ENCODE measurements at regions not wholly inside any gene's neighbourhood (a gene's known extent, or its start where the extent isn't known, plus 50 kb on each side); places are given as distances from the start of the nearest gene placed in this dataset.

- Histone ChIP-seq H3K79me2 (ENCODE audit: low read length) (no peaks in the 10 kb centered on the region), H3K4me1 (ENCODE audit: low read length) (no peaks in the 10 kb centered on the region), H3K9me3 (ENCODE audit: low read length) (no peaks in the 10 kb centered on the region), H3K27ac (ENCODE audit: low read length) (no peak overlapping the region), H3K4me3 (ENCODE audit: low read length) (no peak overlapping the region), H3K9me2 (replicated peaks; ENCODE audit: insufficient read depth, low read length) (no peaks in the 10 kb centered on the region), H3K36me3 (ENCODE audit: insufficient read depth, low read length) (no peaks in the 10 kb centered on the region), H3K9ac (ENCODE audit: low read length) (no peak overlapping the region), H4K20me1 (ENCODE audit: insufficient read depth, low read depth, low read length) (no peaks in the 10 kb centered on the region), H3K4me2 (ENCODE audit: low read depth, low read length, poor library complexity, severe bottlenecking) (no peak overlapping the region), H2AFZ (ENCODE audit: low read length) (no peak overlapping the region), H3K27me3 (ENCODE audit: low read length) (no peaks in the 10 kb centered on the region)
- DNase-seq, result no peak
These were observed 106.3 kb upstream of the PRPS1L1 start for GRCh38 chr7:18133921-18134320.

GRCh38 chr7:18140943-18141342 lies 113.3 kb upstream of the PRPS1L1 start:
- H3K27me3 ChIP-seq (ENCODE audit: low read length), result no peaks in the 10 kb centered on the region
- H3K4me3 ChIP-seq (ENCODE audit: low read length), result no peak overlapping the region
- H3K4me1 ChIP-seq (ENCODE audit: low read length), result no peaks in the 10 kb centered on the region
- H3K27ac ChIP-seq (ENCODE audit: low read length), result no peak overlapping the region
- H3K79me2 ChIP-seq (ENCODE audit: low read length), result no peaks in the 10 kb centered on the region
- H4K20me1 ChIP-seq (ENCODE audit: insufficient read depth, low read depth, low read length), result no peaks in the 10 kb centered on the region; the same call in 1 of the 2 replicates
- no peak overlapping the region for H3K9ac ChIP-seq (ENCODE audit: low read length)
- H2AFZ ChIP-seq (ENCODE audit: low read length), result no peak overlapping the region
- no peak for DNase-seq
- H3K9me2 ChIP-seq (replicated peaks; ENCODE audit: insufficient read depth, low read length), result no peaks in the 10 kb centered on the region
- no peak overlapping the region for H3K4me2 ChIP-seq (ENCODE audit: low read depth, low read length, poor library complexity, severe bottlenecking)
- H3K9me3 ChIP-seq (ENCODE audit: low read length), result no peaks in the 10 kb centered on the region
- H3K36me3 ChIP-seq (ENCODE audit: insufficient read depth, low read length), result no peaks in the 10 kb centered on the region

DNA sequence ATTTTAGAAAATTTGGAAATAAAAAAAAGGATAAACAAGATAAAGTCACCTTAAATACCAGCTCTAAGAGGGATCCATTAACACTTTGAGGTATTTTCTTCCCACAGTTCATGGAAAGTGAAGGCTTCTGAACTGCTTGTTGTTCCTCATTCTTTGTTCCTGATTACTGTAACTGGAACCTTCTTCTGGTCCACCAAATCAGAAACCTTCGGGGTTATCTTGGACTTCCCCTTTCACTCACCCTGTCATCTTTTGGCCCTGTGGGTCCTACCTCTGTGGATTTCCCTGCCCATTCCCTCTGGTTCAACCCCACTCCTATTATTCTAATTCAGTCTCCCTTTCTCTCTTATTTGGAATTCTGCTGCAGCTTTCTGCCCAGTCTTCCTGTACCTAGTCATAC lies 116.5 kb upstream of the PRPS1L1 start:
- DNase-seq, result no peak

DNA sequence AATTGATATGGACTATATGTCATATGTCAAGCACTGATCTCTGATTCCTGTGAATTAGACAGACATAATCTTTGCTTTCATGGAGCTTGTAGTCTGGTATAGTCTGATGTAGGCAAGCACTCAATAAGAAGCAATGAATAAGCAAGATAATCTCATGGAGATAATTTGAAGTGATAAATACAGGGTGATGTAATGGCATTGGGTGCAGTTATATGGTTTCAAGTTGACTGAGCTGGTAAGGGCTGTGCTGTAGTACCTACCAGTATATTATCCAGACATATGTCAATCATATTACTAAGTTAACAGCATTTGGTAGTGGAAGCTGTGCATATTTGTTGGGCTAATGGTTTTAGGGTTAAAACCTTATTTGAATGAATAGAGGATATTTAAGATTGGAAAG lies 117.5 kb upstream of the PRPS1L1 start:
- H3K9me2 ChIP-seq (replicated peaks; ENCODE audit: insufficient read depth, low read length), result no peaks in the 10 kb centered on the region
- no peak for DNase-seq
- no peak overlapping the region for H3K4me3 ChIP-seq (ENCODE audit: low read length)
- H3K36me3 ChIP-seq (ENCODE audit: insufficient read depth, low read length), result no peaks in the 10 kb centered on the region
- no peak overlapping the region for H3K9ac ChIP-seq (ENCODE audit: low read length)
- H3K4me2 ChIP-seq (ENCODE audit: low read depth, low read length, poor library complexity, severe bottlenecking), result no peak overlapping the region
- no peaks in the 10 kb centered on the region for H3K9me3 ChIP-seq (ENCODE audit: low read length)
- H3K4me1 ChIP-seq (ENCODE audit: low read length), result no peaks in the 10 kb centered on the region
- H4K20me1 ChIP-seq (ENCODE audit: insufficient read depth, low read depth, low read length), result no peaks in the 10 kb centered on the region; the same call in 1 of the 2 replicates
- H2AFZ ChIP-seq (ENCODE audit: low read length), result no peak overlapping the region
- no peak overlapping the region for H3K27ac ChIP-seq (ENCODE audit: low read length)
- no peaks in the 10 kb centered on the region for H3K27me3 ChIP-seq (ENCODE audit: low read length)
- no peaks in the 10 kb centered on the region for H3K79me2 ChIP-seq (ENCODE audit: low read length)

More for the DNA sequence above, 116.5 kb upstream of the PRPS1L1 start:
- no peaks in the 10 kb centered on the region for H3K36me3 ChIP-seq (ENCODE audit: insufficient read depth, low read length)
- H3K27ac ChIP-seq (ENCODE audit: low read length), result no peak overlapping the region
- no peaks in the 10 kb centered on the region for H3K9me2 ChIP-seq (replicated peaks; ENCODE audit: insufficient read depth, low read length)
- H2AFZ ChIP-seq (ENCODE audit: low read length), result no peak overlapping the region
- H3K9me3 ChIP-seq (ENCODE audit: low read length), result no peaks in the 10 kb centered on the region
- no peak overlapping the region for H3K9ac ChIP-seq (ENCODE audit: low read length)
- no peaks in the 10 kb centered on the region; the same call in 1 of the 2 replicates for H4K20me1 ChIP-seq (ENCODE audit: insufficient read depth, low read depth, low read length)
- no peak overlapping the region for H3K4me2 ChIP-seq (ENCODE audit: low read depth, low read length, poor library complexity, severe bottlenecking)
- H3K4me3 ChIP-seq (ENCODE audit: low read length), result no peak overlapping the region
- no peaks in the 10 kb centered on the region for H3K27me3 ChIP-seq (ENCODE audit: low read length)
- no peaks in the 10 kb centered on the region for H3K4me1 ChIP-seq (ENCODE audit: low read length)
- no peaks in the 10 kb centered on the region for H3K79me2 ChIP-seq (ENCODE audit: low read length)

- H3K79me2 ChIP-seq (ENCODE audit: low read length), result no peaks in the 10 kb centered on the region
- no peaks in the 10 kb centered on the region for H3K9me3 ChIP-seq (ENCODE audit: low read length)
- H3K27me3 ChIP-seq (ENCODE audit: low read length), result no peaks in the 10 kb centered on the region
- H3K4me2 ChIP-seq (ENCODE audit: low read depth, low read length, poor library complexity, severe bottlenecking), result no peak overlapping the region
- DNase-seq, result peak; percentile 49
- no peak overlapping the region for H3K27ac ChIP-seq (ENCODE audit: low read length)
- no peak overlapping the region for H2AFZ ChIP-seq (ENCODE audit: low read length)
- H3K4me1 ChIP-seq (ENCODE audit: low read length), result no peaks in the 10 kb centered on the region
- no peaks in the 10 kb centered on the region for H3K36me3 ChIP-seq (ENCODE audit: insufficient read depth, low read length)
- no peaks in the 10 kb centered on the region for H3K9me2 ChIP-seq (replicated peaks; ENCODE audit: insufficient read depth, low read length)
- H4K20me1 ChIP-seq (ENCODE audit: insufficient read depth, low read depth, low read length), result no peaks in the 10 kb centered on the region
- H3K4me3 ChIP-seq (ENCODE audit: low read length), result no peak overlapping the region
- H3K9ac ChIP-seq (ENCODE audit: low read length), result no peak overlapping the region
These were observed 123.8 kb upstream of the PRPS1L1 start for GRCh38 chr7:18151422-18151821.

GRCh38 chr7:18153183-18153748 lies 125.6 kb upstream of the PRPS1L1 start:
- no peak overlapping the region for H2AFZ ChIP-seq (ENCODE audit: low read length)
- H3K79me2 ChIP-seq (ENCODE audit: low read length), result no peaks in the 10 kb centered on the region
- H3K9me2 ChIP-seq (replicated peaks; ENCODE audit: insufficient read depth, low read length), result no peaks in the 10 kb centered on the region
- H3K4me1 ChIP-seq (ENCODE audit: low read length), result no peaks in the 10 kb centered on the region
- no peak for DNase-seq
- no peak overlapping the region for H3K27ac ChIP-seq (ENCODE audit: low read length)
- H3K36me3 ChIP-seq (ENCODE audit: insufficient read depth, low read length), result no peaks in the 10 kb centered on the region
- no peaks in the 10 kb centered on the region for H3K9me3 ChIP-seq (ENCODE audit: low read length)
- no peak overlapping the region for H3K4me2 ChIP-seq (ENCODE audit: low read depth, low read length, poor library complexity, severe bottlenecking)
- no peak overlapping the region for H3K4me3 ChIP-seq (ENCODE audit: low read length)
- no peaks in the 10 kb centered on the region for H3K27me3 ChIP-seq (ENCODE audit: low read length)
- H3K9ac ChIP-seq (ENCODE audit: low read length), result no peak overlapping the region
- H4K20me1 ChIP-seq (ENCODE audit: insufficient read depth, low read depth, low read length), result no peaks in the 10 kb centered on the region

- Histone ChIP-seq H3K79me2 (ENCODE audit: low read length) (no peaks in the 10 kb centered on the region), H3K27me3 (ENCODE audit: low read length) (no peaks in the 10 kb centered on the region), H3K9me2 (replicated peaks; ENCODE audit: insufficient read depth, low read length) (no peaks in the 10 kb centered on the region), H3K4me3 (ENCODE audit: low read length) (no peak overlapping the region), H2AFZ (ENCODE audit: low read length) (no peak overlapping the region), H3K9ac (ENCODE audit: low read length) (no peak overlapping the region), H3K27ac (ENCODE audit: low read length) (no peak overlapping the region), H3K4me1 (ENCODE audit: low read length) (no peaks in the 10 kb centered on the region), H4K20me1 (ENCODE audit: insufficient read depth, low read depth, low read length) (no peaks in the 10 kb centered on the region), H3K36me3 (ENCODE audit: insufficient read depth, low read length) (no peaks in the 10 kb centered on the region), H3K9me3 (ENCODE audit: low read length) (no peaks in the 10 kb centered on the region), H3K4me2 (ENCODE audit: low read depth, low read length, poor library complexity, severe bottlenecking) (no peak overlapping the region)
- DNase-seq, result no peak
These were observed 127.1 kb upstream of the PRPS1L1 start for GRCh38 chr7:18154726-18155125.

GRCh38 chr7:18157233-18157632 lies 129.6 kb upstream of the PRPS1L1 start:
- H4K20me1 ChIP-seq (ENCODE audit: insufficient read depth, low read depth, low read length), result no peaks in the 10 kb centered on the region
- H3K27ac ChIP-seq (ENCODE audit: low read length), result no peak overlapping the region
- no peaks in the 10 kb centered on the region for H3K36me3 ChIP-seq (ENCODE audit: insufficient read depth, low read length)
- H3K4me2 ChIP-seq (ENCODE audit: low read depth, low read length, poor library complexity, severe bottlenecking), result no peak overlapping the region
- no peaks in the 10 kb centered on the region for H3K4me1 ChIP-seq (ENCODE audit: low read length)
- H3K27me3 ChIP-seq (ENCODE audit: low read length), result no peaks in the 10 kb centered on the region
- H3K9ac ChIP-seq (ENCODE audit: low read length), result no peak overlapping the region
- no peak for DNase-seq
- H3K9me3 ChIP-seq (ENCODE audit: low read length), result no peaks in the 10 kb centered on the region
- no peak overlapping the region for H2AFZ ChIP-seq (ENCODE audit: low read length)
- H3K9me2 ChIP-seq (replicated peaks; ENCODE audit: insufficient read depth, low read length), result no peaks in the 10 kb centered on the region
- H3K79me2 ChIP-seq (ENCODE audit: low read length), result no peaks in the 10 kb centered on the region
- no peak overlapping the region for H3K4me3 ChIP-seq (ENCODE audit: low read length)

GRCh38 chr7:18162657-18163056 lies 135.0 kb upstream of the PRPS1L1 start:
- Histone ChIP-seq H3K9ac (ENCODE audit: low read length) (no peak overlapping the region), H3K9me2 (replicated peaks; ENCODE audit: insufficient read depth, low read length) (no peaks in the 10 kb centered on the region), H3K79me2 (ENCODE audit: low read length) (no peaks in the 10 kb centered on the region), H3K4me3 (ENCODE audit: low read length) (no peak overlapping the region), H3K36me3 (ENCODE audit: insufficient read depth, low read length) (no peaks in the 10 kb centered on the region), H3K4me1 (ENCODE audit: low read length) (no peaks in the 10 kb centered on the region), H3K4me2 (ENCODE audit: low read depth, low read length, poor library complexity, severe bottlenecking) (no peak overlapping the region), H2AFZ (ENCODE audit: low read length) (no peak overlapping the region), H3K9me3 (ENCODE audit: low read length) (no peaks in the 10 kb centered on the region), H3K27me3 (ENCODE audit: low read length) (no peaks in the 10 kb centered on the region), H4K20me1 (ENCODE audit: insufficient read depth, low read depth, low read length) (no peaks in the 10 kb centered on the region), H3K27ac (ENCODE audit: low read length) (no peak overlapping the region)
- no peak for DNase-seq
